Spinal cord (tissue), 9 donors: ENCODE measurements at regions not wholly inside any gene's neighbourhood (a gene's known extent, or its start where the extent isn't known, plus 50 kb on each side); places are given as distances from the start of the nearest gene placed in this dataset.
A peak's percentile ranks its signal among the peaks of the same experiment; 100 is the strongest.

Experiments used
- DNase-seq, 6 donors: peaks; one replicate each; pipeline versions ENCODE4 v3.0.0 to v3.0.0-alpha.2; 2013 to 2015; ENCODE audit warnings: low spot score in 6 of 6, low read depth in 4 of 6
- H3K27ac ChIP-seq: one replicate; pipeline ENCODE4 v1.5.1; 2013; ENCODE audit warnings: low read depth, low read length, control low read depth
- H3K27me3 ChIP-seq: one replicate; pipeline ENCODE4 v1.6.1; 2013; ENCODE audit warnings: low read length; ENCODE audit not compliant: control insufficient read depth, insufficient read depth
- H3K36me3 ChIP-seq: one replicate; pipeline ENCODE4 v1.6.1; 2013; ENCODE audit warnings: low read length; ENCODE audit not compliant: control insufficient read depth, insufficient read depth
- H3K4me1 ChIP-seq: one replicate; pipeline ENCODE4 v1.6.1; 2013; ENCODE audit warnings: low read length; ENCODE audit not compliant: control insufficient read depth, insufficient read depth
- H3K4me3 ChIP-seq: one replicate; pipeline ENCODE4 v1.5.1; 2013; ENCODE audit warnings: low read depth, low read length, control low read depth
- H3K9me3 ChIP-seq: one replicate; pipeline ENCODE4 v1.6.1; 2013; ENCODE audit warnings: low read length; ENCODE audit not compliant: control insufficient read depth, insufficient read depth
- WGBS: methylation state at CpG from one replicate; pipeline ENCODE4 v1.1.5; 2013; ENCODE audit warnings: missing lambda C conversion rate; ENCODE audit not compliant: insufficient coverage; 5-methylcytosine and 5-hydroxymethylcytosine counted together
- donor health status: healthy.

GRCh38 chr12:58616618-58617017, 303.7 kb downstream of the LRIG3 start:
- Histone ChIP-seq H3K9me3 (no peaks in the 10 kb centered on the region), H3K4me1 (no peaks in the 10 kb centered on the region), H3K36me3 (no peaks in the 10 kb centered on the region), H3K4me3 (no peak overlapping the region), H3K27me3 (no peaks in the 10 kb centered on the region), H3K27ac (no peak overlapping the region)
- no peak for DNase-seq
- no CpG with 5 or more reads among the region's 1 CpG for WGBS

- Histone ChIP-seq H3K27ac (no peak overlapping the region), H3K4me1 (no peaks in the 10 kb centered on the region), H3K4me3 (no peak overlapping the region), H3K27me3 (no peaks in the 10 kb centered on the region), H3K9me3 (no peaks in the 10 kb centered on the region), H3K36me3 (no peaks in the 10 kb centered on the region)
- 100% methylated on average over 3 of the region's 5 CpGs for WGBS
- DNase-seq: no peak
Observed at GRCh38 chr12:58621126-58621525, 299.2 kb downstream of the LRIG3 start.

- Histone ChIP-seq H3K27me3 (no peaks in the 10 kb centered on the region), H3K36me3 (no peaks in the 10 kb centered on the region), H3K4me3 (no peak overlapping the region), H3K9me3 (peaks cover 2% of the 10 kb centered on the region), H3K27ac (no peak overlapping the region), H3K4me1 (no peaks in the 10 kb centered on the region)
- no peak for DNase-seq
- WGBS: no CpG with 5 or more reads among the region's 1 CpG
Observed at GRCh38 chr12:58629376-58629775, 290.9 kb downstream of the LRIG3 start.

GRCh38 chr12:58633479-58633878, 286.8 kb downstream of the LRIG3 start:
- Histone ChIP-seq H3K9me3 (peaks cover 2% of the 10 kb centered on the region), H3K4me3 (no peak overlapping the region), H3K36me3 (no peaks in the 10 kb centered on the region), H3K27ac (no peak overlapping the region), H3K27me3 (no peaks in the 10 kb centered on the region), H3K4me1 (no peaks in the 10 kb centered on the region)
- no peak for DNase-seq

GRCh38 chr12:58639318-58639934, 280.9 kb downstream of the LRIG3 start:
- no peaks in the 10 kb centered on the region for H3K4me1 ChIP-seq
- no CpG with 5 or more reads among the region's 4 CpGs for WGBS

GRCh38 chr12:58640314-58640713, 280.0 kb downstream of the LRIG3 start:
- H3K27ac ChIP-seq: no peak overlapping the region
- no peaks in the 10 kb centered on the region for H3K4me1 ChIP-seq
- 100% methylated on average over 1 of the region's 1 CpG for WGBS
- H3K4me3 ChIP-seq: no peak overlapping the region
- H3K9me3 ChIP-seq: no peaks in the 10 kb centered on the region
- no peaks in the 10 kb centered on the region for H3K27me3 ChIP-seq
- H3K36me3 ChIP-seq: no peaks in the 10 kb centered on the region
- DNase-seq: no peak

More at GRCh38 chr12:58639318-58639934, 280.9 kb downstream of the LRIG3 start:
- H3K9me3 ChIP-seq: no peaks in the 10 kb centered on the region
- H3K27ac ChIP-seq: no peak overlapping the region
- H3K27me3 ChIP-seq: no peaks in the 10 kb centered on the region
- peak in 1 of 6 donors; percentile 62 for DNase-seq
- no peak overlapping the region for H3K4me3 ChIP-seq
- no peaks in the 10 kb centered on the region for H3K36me3 ChIP-seq

GRCh38 chr12:58645946-58646345, 274.4 kb downstream of the LRIG3 start:
- Histone ChIP-seq H3K36me3 (no peaks in the 10 kb centered on the region), H3K4me3 (no peak overlapping the region), H3K27me3 (no peaks in the 10 kb centered on the region), H3K4me1 (no peaks in the 10 kb centered on the region), H3K9me3 (no peaks in the 10 kb centered on the region), H3K27ac (no peak overlapping the region)
- 76% methylated on average over 2 of the region's 2 CpGs for WGBS
- no peak for DNase-seq

- no peak for DNase-seq
- Histone ChIP-seq H3K27ac (no peak overlapping the region), H3K9me3 (no peaks in the 10 kb centered on the region), H3K36me3 (no peaks in the 10 kb centered on the region), H3K4me3 (no peak overlapping the region), H3K4me1 (no peaks in the 10 kb centered on the region), H3K27me3 (no peaks in the 10 kb centered on the region)
- no CpG with 5 or more reads among the region's 3 CpGs for WGBS
Observed at GRCh38 chr12:58647495-58647894, 272.8 kb downstream of the LRIG3 start.

GRCh38 chr12:58648176-58648575, 272.1 kb downstream of the LRIG3 start:
- no peak for DNase-seq

GRCh38 chr12:58651850-58652249, 268.5 kb downstream of the LRIG3 start:
- no peak overlapping the region for H3K4me3 ChIP-seq
- no peak for DNase-seq
- 90% methylated on average over 2 of the region's 3 CpGs for WGBS
- H3K9me3 ChIP-seq: peaks cover 2% of the 10 kb centered on the region
- H3K4me1 ChIP-seq: no peaks in the 10 kb centered on the region
- no peaks in the 10 kb centered on the region for H3K27me3 ChIP-seq
- H3K27ac ChIP-seq: no peak overlapping the region
- no peaks in the 10 kb centered on the region for H3K36me3 ChIP-seq

More at GRCh38 chr12:58648176-58648575, 272.1 kb downstream of the LRIG3 start:
- H3K4me3 ChIP-seq: no peak overlapping the region
- no peaks in the 10 kb centered on the region for H3K4me1 ChIP-seq
- H3K27ac ChIP-seq: no peak overlapping the region
- H3K27me3 ChIP-seq: no peaks in the 10 kb centered on the region
- no peaks in the 10 kb centered on the region for H3K9me3 ChIP-seq
- H3K36me3 ChIP-seq: no peaks in the 10 kb centered on the region
- WGBS: 86% methylated on average over 3 of the region's 4 CpGs
